Dendritic cell treated with granulocyte-macrophage colony-stimulating factor and Interleukin-4, amounts not matched to agents 40 ng/mL and 50 ng/mL, for 4 days (primary cell): ENCODE measurements at regions not wholly inside any gene's neighbourhood (a gene's known extent, or its start where the extent isn't known, plus 50 kb on each side); places are given as distances from the start of the nearest gene placed in this dataset.
"Not testable (repeated sequence)": the region's sequence is repeated elsewhere in the genome, so short reads cannot be mapped to it uniquely, and the experiment has no call there.

ENCODE experiments used
- H3K27ac Mint-ChIP-seq: one replicate; pipeline ENCODE4 v1.8.0; 2022; ENCODE audit warnings: mild to moderate bottlenecking, mixed read lengths
- H3K27me3 Mint-ChIP-seq: one replicate; pipeline ENCODE4 v1.8.0; 2022; ENCODE audit warnings: mild to moderate bottlenecking, mixed read lengths
- H3K36me3 Mint-ChIP-seq: one replicate; pipeline ENCODE4 v1.8.0; 2022; ENCODE audit warnings: low read depth, mixed read lengths
- H3K4me1 Mint-ChIP-seq: one replicate; pipeline ENCODE4 v1.8.0; 2022; ENCODE audit warnings: low read depth, mixed read lengths
- H3K4me3 Mint-ChIP-seq: one replicate; pipeline ENCODE4 v1.8.0; 2022; ENCODE audit warnings: mild to moderate bottlenecking, moderate library complexity, mixed read lengths
- H3K9me3 Mint-ChIP-seq: one replicate; pipeline ENCODE4 v1.8.0; 2022; ENCODE audit warnings: mixed read lengths
- intact Hi-C: fragments of 100-400 bp; cut with micrococcal nuclease; formaldehyde crosslinking; loops from one replicate; pipeline ENCODE4 v1.15.0; 2022

- H3K4me3 Mint-ChIP-seq: no peak overlapping the region
- no peak overlapping the region for H3K27ac Mint-ChIP-seq
- H3K36me3 Mint-ChIP-seq: no peaks in the 10 kb centered on the region
- peaks cover 9% of the 10 kb centered on the region for H3K9me3 Mint-ChIP-seq
- H3K4me1 Mint-ChIP-seq: peaks cover 57% of the 10 kb centered on the region
- no peaks in the 10 kb centered on the region for H3K27me3 Mint-ChIP-seq
- intact Hi-C loops: no loop called here
Measured at GRCh38 chr4:184335520-184335919, 117.8 kb upstream of the ENPP6 start.

GRCh38 chr4:184333446-184333845, 115.8 kb upstream of the ENPP6 start:
- H3K27ac Mint-ChIP-seq, H3K4me3 Mint-ChIP-seq: not testable (repeated sequence)

GRCh38 chr4:184331268-184331995, 113.8 kb upstream of the ENPP6 start:
- H3K4me1 Mint-ChIP-seq: peaks cover 73% of the 10 kb centered on the region
- intact Hi-C loops: no loop called here
- no peaks in the 10 kb centered on the region for H3K9me3 Mint-ChIP-seq
- H3K27ac Mint-ChIP-seq: peak overlapping the region; percentile 47
- no peaks in the 10 kb centered on the region for H3K36me3 Mint-ChIP-seq
- H3K27me3 Mint-ChIP-seq: no peaks in the 10 kb centered on the region
- no peak overlapping the region for H3K4me3 Mint-ChIP-seq

More at GRCh38 chr4:184333446-184333845, 115.8 kb upstream of the ENPP6 start:
- H3K27me3 Mint-ChIP-seq, intact Hi-C loops, H3K9me3 Mint-ChIP-seq, H3K36me3 Mint-ChIP-seq: not testable (repeated sequence)
- H3K4me1 Mint-ChIP-seq: peaks cover 64% of the 10 kb centered on the region

DNA sequence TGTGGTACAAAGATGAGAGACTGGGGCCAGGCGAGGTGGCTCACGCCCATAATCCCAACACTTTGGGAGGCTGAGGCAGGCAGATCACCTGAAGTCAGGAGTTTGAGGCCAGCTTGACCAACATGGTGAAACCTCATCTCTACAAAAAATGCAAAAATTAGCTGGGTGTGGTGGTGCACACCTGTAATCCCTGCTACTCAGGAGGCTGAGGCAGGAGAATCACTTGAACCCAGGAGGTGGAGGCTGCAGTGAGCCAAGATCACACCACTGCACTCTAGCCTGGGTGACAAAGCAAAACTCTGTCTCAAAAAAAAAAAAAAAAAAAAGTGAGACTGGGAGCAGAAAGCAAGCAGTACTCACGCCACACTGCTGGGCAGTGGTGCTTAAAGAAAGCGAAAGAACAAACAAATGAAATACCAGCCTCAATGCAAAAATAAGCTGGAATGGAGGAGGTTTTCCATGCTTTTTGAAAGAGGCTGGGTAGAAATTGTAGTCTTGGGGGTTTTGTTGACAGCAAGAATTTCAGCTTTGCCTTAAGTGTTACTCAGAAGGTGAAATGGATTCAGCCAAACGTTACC, 112.9 kb upstream of the ENPP6 start:
- peak overlapping the region; percentile 47 for H3K27ac Mint-ChIP-seq
- H3K27me3 Mint-ChIP-seq, intact Hi-C loops, H3K36me3 Mint-ChIP-seq, H3K9me3 Mint-ChIP-seq, H3K4me3 Mint-ChIP-seq: not testable (repeated sequence)
- peaks cover 69% of the 10 kb centered on the region for H3K4me1 Mint-ChIP-seq

GRCh38 chr4:184329659-184330400, 112.2 kb upstream of the ENPP6 start:
- Mint-ChIP-seq H3K4me1 (peaks cover 61% of the 10 kb centered on the region), H3K4me3 (no peak overlapping the region), H3K9me3 (no peaks in the 10 kb centered on the region), H3K27me3 (no peaks in the 10 kb centered on the region), H3K27ac (peak overlapping the region; percentile 47), H3K36me3 (no peaks in the 10 kb centered on the region)
- intact Hi-C loops: no loop called here

- intact Hi-C loops: no loop called here
Measured at GRCh38 chr4:184329235-184329634, 111.6 kb upstream of the ENPP6 start.

GRCh38 chr4:184328022-184328736, 110.5 kb upstream of the ENPP6 start:
- intact Hi-C loops: no loop called here
- Mint-ChIP-seq H3K4me1 (peaks cover 53% of the 10 kb centered on the region), H3K4me3 (no peak overlapping the region), H3K27ac (no peak overlapping the region), H3K27me3 (no peaks in the 10 kb centered on the region), H3K36me3 (no peaks in the 10 kb centered on the region), H3K9me3 (no peaks in the 10 kb centered on the region)

More at GRCh38 chr4:184329235-184329634, 111.6 kb upstream of the ENPP6 start:
- H3K27me3 Mint-ChIP-seq: no peaks in the 10 kb centered on the region
- H3K36me3 Mint-ChIP-seq: no peaks in the 10 kb centered on the region
- H3K27ac Mint-ChIP-seq: peak overlapping the region; percentile 47
- peaks cover 60% of the 10 kb centered on the region for H3K4me1 Mint-ChIP-seq
- H3K9me3 Mint-ChIP-seq: no peaks in the 10 kb centered on the region
- H3K4me3 Mint-ChIP-seq: no peak overlapping the region

DNA sequence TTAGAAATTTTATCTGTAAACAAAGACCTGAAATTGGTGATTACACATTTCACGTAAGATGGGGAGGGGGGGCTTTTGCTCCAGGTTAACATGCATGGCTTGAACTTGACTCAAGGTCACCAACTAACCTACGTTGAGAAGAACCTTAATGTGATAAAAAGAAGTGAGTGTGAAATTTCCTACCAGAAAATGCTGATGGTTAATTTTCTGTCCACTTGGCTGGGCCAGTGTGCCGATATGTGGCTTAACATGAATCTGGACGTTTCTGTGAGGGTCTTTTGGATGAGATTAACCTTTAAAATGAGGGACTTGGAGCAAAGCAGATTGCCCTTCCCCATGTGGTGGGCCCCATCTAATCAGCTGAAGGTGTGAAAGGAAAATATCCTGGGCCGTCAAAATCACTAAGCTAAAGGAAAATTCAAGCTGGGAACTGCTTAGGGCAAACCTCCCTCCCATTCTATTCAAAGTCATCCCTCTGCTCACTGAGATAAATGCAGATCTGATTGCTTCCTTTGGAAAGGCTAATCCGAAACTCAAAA, 107.3 kb upstream of the ENPP6 start:
- H3K4me1 Mint-ChIP-seq: peaks cover 23% of the 10 kb centered on the region
- intact Hi-C loops: no loop called here
- no peaks in the 10 kb centered on the region for H3K36me3 Mint-ChIP-seq
- H3K9me3 Mint-ChIP-seq: no peaks in the 10 kb centered on the region
- no peaks in the 10 kb centered on the region for H3K27me3 Mint-ChIP-seq
- H3K4me3 Mint-ChIP-seq: no peak overlapping the region
- H3K27ac Mint-ChIP-seq: no peak overlapping the region

DNA sequence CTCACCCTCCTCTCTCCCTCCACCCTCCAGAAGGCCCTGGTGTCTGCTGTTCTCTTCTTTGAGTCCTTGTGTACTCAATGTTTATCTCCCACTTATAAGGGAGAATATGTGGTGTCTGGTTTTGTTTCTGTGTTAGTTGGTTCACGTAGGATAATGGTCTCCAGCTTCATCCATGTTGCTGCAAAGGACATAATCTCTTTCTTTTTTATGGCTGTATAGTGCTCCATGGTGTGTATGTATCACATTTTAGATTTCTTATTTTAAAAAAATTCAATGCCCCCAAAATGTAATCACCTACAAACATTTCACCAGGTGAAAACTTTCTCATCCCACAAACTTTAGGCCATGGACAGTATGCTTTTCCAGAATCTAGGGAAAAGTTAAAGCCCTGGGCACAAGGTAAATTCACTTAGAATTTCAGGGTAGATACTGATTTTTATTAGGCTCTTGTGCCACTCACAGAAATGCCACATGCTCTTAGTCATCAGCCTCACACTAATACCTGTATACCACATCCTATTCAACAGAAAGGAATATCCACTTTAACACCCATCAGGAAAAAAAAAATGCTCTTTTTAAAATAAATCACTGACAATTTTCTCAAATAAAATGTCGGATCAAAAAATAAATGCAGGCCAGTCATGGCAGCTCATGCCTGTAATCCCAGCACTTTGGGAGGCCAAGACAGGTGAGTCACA, 104.8 kb upstream of the ENPP6 start:
- intact Hi-C loops: no loop called here
- Mint-ChIP-seq H3K27ac (no peak overlapping the region), H3K36me3 (no peaks in the 10 kb centered on the region), H3K27me3 (no peaks in the 10 kb centered on the region), H3K9me3 (no peaks in the 10 kb centered on the region), H3K4me1 (peaks cover under 1% of the 10 kb centered on the region), H3K4me3 (no peak overlapping the region)

DNA sequence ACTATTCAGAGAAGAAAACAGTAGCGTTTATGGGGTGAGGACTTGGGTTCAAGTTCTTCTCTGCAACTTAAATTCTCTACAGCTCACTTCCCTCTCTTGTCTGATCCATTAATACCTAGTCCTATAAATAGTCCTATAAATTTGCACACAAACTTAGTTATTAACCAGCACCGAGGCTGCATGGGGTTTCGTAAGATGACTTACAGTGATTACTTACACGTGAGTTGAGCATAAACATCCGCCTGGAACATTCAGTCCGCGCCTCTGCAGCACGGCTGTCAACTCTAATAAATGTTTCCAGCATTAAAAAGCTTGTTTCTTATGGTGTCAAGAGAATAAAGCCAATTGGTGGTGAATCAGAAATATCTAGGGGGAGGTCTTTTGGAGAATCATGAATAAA, 103.0 kb upstream of the ENPP6 start:
- peaks cover 9% of the 10 kb centered on the region for H3K9me3 Mint-ChIP-seq

DNA sequence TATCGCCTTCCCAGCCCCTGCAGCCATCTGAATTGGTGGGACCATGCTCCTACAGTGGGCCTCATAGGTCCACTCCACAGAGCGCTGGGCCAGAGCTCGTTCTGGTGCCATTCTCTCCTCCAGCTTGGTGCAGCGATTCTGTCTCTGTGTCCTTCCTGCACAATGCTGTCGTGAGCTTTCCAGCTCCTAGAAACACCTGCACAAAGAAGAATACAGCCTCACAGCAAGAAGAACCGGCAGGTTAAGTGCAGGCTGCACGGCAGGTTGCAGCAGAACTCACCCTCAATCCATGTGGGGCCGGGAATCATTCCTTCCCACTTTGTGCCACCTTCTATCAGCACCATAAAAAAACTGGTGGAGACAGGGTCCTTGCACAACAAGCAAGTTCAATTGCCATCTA, 101.2 kb upstream of the ENPP6 start:
- intact Hi-C loops: no loop called here
- H3K27me3 Mint-ChIP-seq: no peaks in the 10 kb centered on the region
- no peaks in the 10 kb centered on the region for H3K36me3 Mint-ChIP-seq
- peaks cover 31% of the 10 kb centered on the region for H3K4me1 Mint-ChIP-seq
- H3K4me3 Mint-ChIP-seq: no peak overlapping the region
- peaks cover 9% of the 10 kb centered on the region for H3K9me3 Mint-ChIP-seq
- H3K27ac Mint-ChIP-seq: no peak overlapping the region

More for the DNA sequence above, 103.0 kb upstream of the ENPP6 start:
- H3K27ac Mint-ChIP-seq: no peak overlapping the region
- intact Hi-C loops: no loop called here
- H3K4me3 Mint-ChIP-seq: no peak overlapping the region
- peaks cover 14% of the 10 kb centered on the region for H3K4me1 Mint-ChIP-seq
- no peaks in the 10 kb centered on the region for H3K27me3 Mint-ChIP-seq
- no peaks in the 10 kb centered on the region for H3K36me3 Mint-ChIP-seq

DNA sequence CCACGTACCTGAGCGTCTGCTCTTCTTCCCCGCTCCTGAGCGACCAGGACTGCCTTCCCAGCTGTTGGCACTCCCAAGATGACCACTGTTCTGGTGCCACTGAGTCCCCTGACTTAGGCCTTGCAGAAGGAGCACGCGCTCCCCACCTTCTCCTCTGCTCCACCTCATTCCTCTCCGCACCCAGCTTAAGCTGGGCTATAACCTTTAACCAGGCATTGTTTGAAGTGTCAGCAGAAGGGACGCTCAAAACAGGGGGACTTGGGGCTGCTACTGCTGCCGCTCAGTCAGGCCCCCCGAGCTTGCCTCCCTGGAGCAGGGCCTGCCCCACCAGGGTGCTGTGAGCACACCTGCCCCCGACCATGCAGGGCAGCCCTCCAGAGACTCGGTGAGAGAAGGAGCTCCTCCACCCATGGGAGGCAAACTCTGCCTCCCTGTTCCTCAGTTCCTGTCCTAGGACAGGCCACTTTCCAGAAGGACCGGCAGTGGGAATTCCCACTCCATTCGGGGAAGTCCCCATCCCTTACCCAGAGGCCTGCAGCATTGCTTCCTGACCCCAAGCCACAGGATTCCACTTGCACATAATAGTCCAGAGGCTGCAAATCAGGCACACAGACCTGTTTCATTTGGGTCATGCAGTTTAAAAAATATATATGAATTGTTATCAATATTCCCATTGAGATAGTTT, 99.7 kb upstream of the ENPP6 start:
- Mint-ChIP-seq H3K27ac (no peak overlapping the region), H3K4me1 (peaks cover 46% of the 10 kb centered on the region), H3K36me3 (no peaks in the 10 kb centered on the region), H3K4me3 (no peak overlapping the region), H3K9me3 (peaks cover 9% of the 10 kb centered on the region), H3K27me3 (no peaks in the 10 kb centered on the region)
- intact Hi-C loops: no loop called here

DNA sequence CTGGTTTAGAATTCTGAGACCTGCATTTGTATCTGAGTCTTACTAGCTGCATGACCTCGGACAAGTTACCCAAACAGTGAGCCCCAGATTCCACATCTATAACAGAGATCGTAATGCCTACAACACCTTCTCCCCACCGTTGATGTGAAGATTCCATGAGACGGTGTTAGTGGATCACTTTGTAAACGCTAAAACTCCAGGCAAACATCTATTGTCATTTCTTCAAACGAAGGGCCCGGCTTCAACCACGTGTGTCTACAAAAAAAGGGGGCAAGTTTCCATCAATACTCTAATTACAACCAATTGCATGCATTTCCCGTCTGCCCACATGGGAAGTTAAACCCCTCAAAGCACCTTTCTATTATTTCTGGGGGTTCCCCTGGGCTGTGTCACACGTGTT, 99.1 kb upstream of the ENPP6 start:
- H3K36me3 Mint-ChIP-seq: no peaks in the 10 kb centered on the region
- no peak overlapping the region for H3K27ac Mint-ChIP-seq
- no peak overlapping the region for H3K4me3 Mint-ChIP-seq
- intact Hi-C loops: no loop called here
- H3K9me3 Mint-ChIP-seq: peaks cover 9% of the 10 kb centered on the region
- peaks cover 47% of the 10 kb centered on the region for H3K4me1 Mint-ChIP-seq
- no peaks in the 10 kb centered on the region for H3K27me3 Mint-ChIP-seq
